ENCODE measurements at regions not wholly inside any gene's neighbourhood (a gene's known extent, or its start where the extent isn't known, plus 50 kb on each side); places are given as distances from the start of the nearest gene placed in this dataset.
A peak's percentile ranks its signal among the peaks of the same experiment; 100 is the strongest.

- no TSS peak for BruUV-seq (replicated peaks)
- Histone ChIP-seq H3K4me1 (replicated peaks in 1 of 2; ENCODE audit: control insufficient read depth in 2 of 2, insufficient read depth in 2 of 2, low read length in 2 of 2) (no peaks in the 10 kb centered on the region), H3K79me2 (ENCODE audit: control insufficient read depth, insufficient read depth, low read length) (no peaks in the 10 kb centered on the region), H3K4me2 (ENCODE audit: insufficient read depth, low read length) (no peak overlapping the region), H3K4me3 (no peak overlapping the region), H2AFZ (ENCODE audit: low read depth, low read length) (no peak overlapping the region), H3K9ac (ENCODE audit: insufficient read depth in 1 of 2, low read depth in 2 of 2, low read length in 2 of 2) (no peak overlapping the region), H3K27ac (ENCODE audit: extremely low read depth, low read depth, low read length) (no peak overlapping the region), H4K20me1 (replicated peaks; ENCODE audit: control insufficient read depth, insufficient read depth, low read length) (no peaks in the 10 kb centered on the region), H3K9me3 (replicated peaks; ENCODE audit: control insufficient read depth, insufficient read depth, low read depth, low read length) (no peaks in the 10 kb centered on the region), H3K36me3 (ENCODE audit: control insufficient read depth, insufficient read depth, low read length) (no peaks in the 10 kb centered on the region), H3K9me1 (ENCODE audit: control insufficient read depth, insufficient read depth, low read length) (no peaks in the 10 kb centered on the region), H3K27me3 (ENCODE audit: control insufficient read depth in 2 of 2, insufficient read depth in 2 of 2, low read length in 2 of 2) (no peaks in the 10 kb centered on the region; a peak in 2 of 5 replicates)
- intact Hi-C loops (cut with micrococcal nuclease) = no loop called here
- ATAC-seq (no peak), FAIRE-seq (no peak), DNase-seq (ENCODE audit: extremely low read depth in 1 of 4, low spot score in 3 of 4) (no peak)
- ChIA-PET POLR2A (interaction anchor here (0.6 kb wide), 1 partner anchor 469 kb away, joined by 3 read pairs; no protein-coding TSS in a partner anchor), CTCF (ENCODE audit: low intra/inter-chr PET ratio) (no interaction called here)
- 0% methylated on average over 1 of the region's 1 CpG for WGBS (ENCODE audit: insufficient coverage, low coverage, missing lambda C conversion rate)
- TF ChIP-seq NCOA2 (IDR thresholded peaks at IDR 0.05; ENCODE audit: partially characterized antibody in 2 of 2) = no peak
- TF ChIP-seq, protein P1, sequence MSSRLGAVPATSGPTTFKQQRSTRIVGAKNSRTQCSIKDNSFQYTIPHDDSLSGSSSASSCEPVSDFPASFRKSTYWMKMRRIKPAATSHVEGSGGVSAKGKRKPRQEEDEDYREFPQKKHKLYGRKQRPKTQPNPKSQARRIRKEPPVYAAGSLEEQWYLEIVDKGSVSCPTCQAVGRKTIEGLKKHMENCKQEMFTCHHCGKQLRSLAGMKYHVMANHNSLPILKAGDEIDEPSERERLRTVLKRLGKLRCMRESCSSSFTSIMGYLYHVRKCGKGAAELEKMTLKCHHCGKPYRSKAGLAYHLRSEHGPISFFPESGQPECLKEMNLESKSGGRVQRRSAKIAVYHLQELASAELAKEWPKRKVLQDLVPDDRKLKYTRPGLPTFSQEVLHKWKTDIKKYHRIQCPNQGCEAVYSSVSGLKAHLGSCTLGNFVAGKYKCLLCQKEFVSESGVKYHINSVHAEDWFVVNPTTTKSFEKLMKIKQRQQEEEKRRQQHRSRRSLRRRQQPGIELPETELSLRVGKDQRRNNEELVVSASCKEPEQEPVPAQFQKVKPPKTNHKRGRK (tag; IDR thresholded peaks at IDR 0.05) = peak; percentile 80
- in situ Hi-C loops (cut with MboI) = no loop called here
These were observed 165.9 kb upstream of the ATXN1 start for GRCh38 chr6:16927205-16927604.

GRCh38 chr6:16925461-16925860 is 164.2 kb upstream of the ATXN1 start:
- no peaks in the 10 kb centered on the region for H3K9me1 ChIP-seq (ENCODE audit: control insufficient read depth, insufficient read depth, low read length)
- no peaks in the 10 kb centered on the region for H3K4me1 ChIP-seq (replicated peaks in 1 of 2; ENCODE audit: control insufficient read depth in 2 of 2, insufficient read depth in 2 of 2, low read length in 2 of 2)
- 0% methylated on average over 4 of the region's 4 CpGs for WGBS (ENCODE audit: insufficient coverage, low coverage, missing lambda C conversion rate)
- no TSS peak for BruUV-seq (replicated peaks)
- intact Hi-C loops (cut with micrococcal nuclease) (no loop called here), in situ Hi-C loops (cut with MboI) (no loop called here)
- no peaks in the 10 kb centered on the region for H4K20me1 ChIP-seq (replicated peaks; ENCODE audit: control insufficient read depth, insufficient read depth, low read length)
- no peak for DNase-seq (ENCODE audit: extremely low read depth in 1 of 4, low spot score in 3 of 4)
- H3K27ac ChIP-seq (ENCODE audit: extremely low read depth, low read depth, low read length) = no peak overlapping the region
- TF ChIP-seq, protein P2, sequence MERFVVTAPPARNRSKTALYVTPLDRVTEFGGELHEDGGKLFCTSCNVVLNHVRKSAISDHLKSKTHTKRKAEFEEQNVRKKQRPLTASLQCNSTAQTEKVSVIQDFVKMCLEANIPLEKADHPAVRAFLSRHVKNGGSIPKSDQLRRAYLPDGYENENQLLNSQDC (CRISPR knock-in tag; IDR thresholded peaks at IDR 0.05) = no peak
- TF ChIP-seq, protein P3, sequence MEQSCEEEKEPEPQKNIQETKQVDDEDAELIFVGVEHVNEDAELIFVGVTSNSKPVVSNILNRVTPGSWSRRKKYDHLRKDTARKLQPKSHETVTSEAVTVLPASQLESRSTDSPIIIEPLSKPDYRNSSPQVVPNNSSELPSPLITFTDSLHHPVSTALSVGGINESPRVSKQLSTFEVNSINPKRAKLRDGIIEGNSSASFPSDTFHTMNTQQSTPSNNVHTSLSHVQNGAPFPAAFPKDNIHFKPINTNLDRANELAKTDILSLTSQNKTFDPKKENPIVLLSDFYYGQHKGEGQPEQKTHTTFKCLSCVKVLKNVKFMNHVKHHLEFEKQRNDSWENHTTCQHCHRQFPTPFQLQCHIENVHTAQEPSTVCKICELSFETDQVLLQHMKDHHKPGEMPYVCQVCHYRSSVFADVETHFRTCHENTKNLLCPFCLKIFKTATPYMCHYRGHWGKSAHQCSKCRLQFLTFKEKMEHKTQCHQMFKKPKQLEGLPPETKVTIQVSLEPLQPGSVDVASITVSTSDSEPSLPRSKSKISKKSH (CRISPR knock-in tag; IDR thresholded peaks at IDR 0.05) = no peak
- no peak for TF ChIP-seq PTBP1 (IDR thresholded peaks at IDR 0.05; ENCODE audit: low read depth, low read length)
- CTCF ChIA-PET (ENCODE audit: low intra/inter-chr PET ratio) = no interaction called here
- no peaks in the 10 kb centered on the region for H3K9me3 ChIP-seq (replicated peaks; ENCODE audit: control insufficient read depth, insufficient read depth, low read depth, low read length)
- H3K79me2 ChIP-seq (ENCODE audit: control insufficient read depth, insufficient read depth, low read length) = no peaks in the 10 kb centered on the region
- no peak overlapping the region for H3K9ac ChIP-seq (ENCODE audit: insufficient read depth in 1 of 2, low read depth in 2 of 2, low read length in 2 of 2)
- H3K4me3 ChIP-seq = no peak overlapping the region
- no peak for ATAC-seq
- no peaks in the 10 kb centered on the region; a peak in 3 of 5 replicates for H3K27me3 ChIP-seq (ENCODE audit: control insufficient read depth in 2 of 2, insufficient read depth in 2 of 2, low read length in 2 of 2)
- POLR2A ChIA-PET = no interaction called here
- H3K4me2 ChIP-seq (ENCODE audit: insufficient read depth, low read length) = no peak overlapping the region
- FAIRE-seq = no peak
- no peak overlapping the region for H2AFZ ChIP-seq (ENCODE audit: low read depth, low read length)
- H3K36me3 ChIP-seq (ENCODE audit: control insufficient read depth, insufficient read depth, low read length) = no peaks in the 10 kb centered on the region

Measured in K562 (cell line).